HG03139 (cell line): ENCODE measurements at regions not wholly inside any gene's neighbourhood (a gene's known extent, or its start where the extent isn't known, plus 50 kb on each side); places are given as distances from the start of the nearest gene placed in this dataset.
"Not testable (repeated sequence)": the region's sequence is repeated elsewhere in the genome, so short reads cannot be mapped to it uniquely, and the experiment has no call there.

Experiments used
- ATAC-seq: cut with Tn5 transposase; IDR thresholded peaks from one replicate; pipeline ENCODE4 v1.9.1; 2021; ENCODE audit not compliant: unreplicated experiment

GRCh38 chr10:63675171-63675570 is 154.0 kb downstream of the REEP3 start:
- ATAC-seq = no peak

- no peak for ATAC-seq
Measured at GRCh38 chr10:63677001-63677400, 155.8 kb downstream of the REEP3 start.

GRCh38 chr10:63680545-63680944 is 159.3 kb downstream of the REEP3 start:
- not testable (repeated sequence) for ATAC-seq

GRCh38 chr10:63681993-63682697 is 160.9 kb downstream of the REEP3 start:
- ATAC-seq = no peak

- ATAC-seq = not testable (repeated sequence)
Measured at GRCh38 chr10:63682698-63683052, 161.5 kb downstream of the REEP3 start.

GRCh38 chr10:63683223-63683622 is 162.0 kb downstream of the REEP3 start:
- no peak for ATAC-seq

- ATAC-seq = no peak
Measured at GRCh38 chr10:63683686-63684085, 162.5 kb downstream of the REEP3 start.

GRCh38 chr10:63684257-63684936 is 163.2 kb downstream of the REEP3 start:
- no peak for ATAC-seq

GRCh38 chr10:63689768-63690167 is 168.6 kb downstream of the REEP3 start:
- ATAC-seq = no peak

GRCh38 chr10:63692220-63692896 is 171.2 kb downstream of the REEP3 start:
- no peak for ATAC-seq

- not testable (repeated sequence) for ATAC-seq
Measured at GRCh38 chr10:63693021-63693420, 171.8 kb downstream of the REEP3 start.

GRCh38 chr10:63696205-63696604 is 175.0 kb downstream of the REEP3 start:
- ATAC-seq = no peak

GRCh38 chr10:63697956-63698786 is 177.0 kb downstream of the REEP3 start:
- ATAC-seq = no peak

- ATAC-seq = no peak
Measured at GRCh38 chr10:63698787-63699150, 177.6 kb downstream of the REEP3 start.

- ATAC-seq = no peak
Measured at GRCh38 chr10:63699785-63700613, 178.8 kb downstream of the REEP3 start.

GRCh38 chr10:63700631-63701156 is 179.5 kb downstream of the REEP3 start:
- ATAC-seq = no peak

- no peak for ATAC-seq
Measured at GRCh38 chr10:63702092-63702491, 180.9 kb downstream of the REEP3 start.

GRCh38 chr10:63703113-63703670 is 182.0 kb downstream of the REEP3 start:
- no peak for ATAC-seq

- no peak for ATAC-seq
Measured at GRCh38 chr10:63703740-63704345, 182.6 kb downstream of the REEP3 start.
